OCI-LY7 (cell line): ENCODE measurements at regions not wholly inside any gene's neighbourhood (a gene's known extent, or its start where the extent isn't known, plus 50 kb on each side); places are given as distances from the start of the nearest gene placed in this dataset.

ENCODE experiments used
- BruUV-seq: library from RNA; stranded (reverse); fragments of 400-500 nt; replicated peaks from 2 replicates; lab custom pipeline; 2021; lab: Mats Ljungman, UMichigan
- CTCF ChIA-PET: fragments of 300-600 bp; sonication (Branson Sonifier 250); formaldehyde crosslinking; loops from one replicate; lab custom pipeline; 2022; ENCODE audit warnings: antibody characterized with exemption; ENCODE audit not compliant: unreplicated experiment; lab: Charles Lee
- POLR2A ChIA-PET: fragments of 300-600 bp; sonication (Branson Sonifier 250); formaldehyde crosslinking; loops from one replicate; lab custom pipeline; 2022; ENCODE audit warnings: antibody characterized with exemption; lab: Charles Lee
- DNase-seq: peaks from one replicate; pipeline ENCODE4 v3.0.0-alpha.2; 2015; ENCODE audit warnings: low spot score
- H2AFZ ChIP-seq: fragments of 200-600 bp; sonication (generic), shearing (Covaris generic); 2 replicates; pipeline ENCODE4 v1.6.1; 2014; ENCODE audit warnings: mild to moderate bottlenecking, antibody characterized with exemption, low read length, moderate library complexity
- H3K27ac ChIP-seq: fragments of 200-600 bp; sonication (generic); 2 replicates; pipeline ENCODE4 v1.5.1; 2014; ENCODE audit warnings: mixed run types, low read depth, mild to moderate bottlenecking, moderate library complexity, low read length, inconsistent platforms; ENCODE audit not compliant: poor library complexity, severe bottlenecking
- H3K36me3 ChIP-seq: fragments of 200-600 bp; sonication (generic); 2 replicates; pipeline ENCODE4 v1.6.1; 2014; ENCODE audit warnings: mild to moderate bottlenecking, antibody characterized with exemption, low read length, moderate library complexity, mixed read lengths; ENCODE audit not compliant: insufficient read depth
- H3K4me1 ChIP-seq: fragments of 200-600 bp; sonication (generic); 2 replicates; pipeline ENCODE4 v1.5.1; 2014; ENCODE audit warnings: mild to moderate bottlenecking, low read length; ENCODE audit not compliant: insufficient read depth, poor library complexity, severe bottlenecking
- H3K4me2 ChIP-seq: fragments of 200-600 bp; sonication (generic); 2 replicates; pipeline ENCODE4 v1.6.1; 2014; ENCODE audit warnings: mild to moderate bottlenecking, low read length
- H3K4me3 ChIP-seq: fragments of 200-600 bp; sonication (generic); 2 replicates; pipeline ENCODE4 v1.5.1; 2014; ENCODE audit warnings: mild to moderate bottlenecking, low read depth, low read length; ENCODE audit not compliant: poor library complexity, severe bottlenecking
- H3K79me2 ChIP-seq: fragments of 200-600 bp; sonication (generic); 2 replicates; pipeline ENCODE4 v1.6.1; 2016; ENCODE audit warnings: low read depth, mild to moderate bottlenecking, low read length, moderate library complexity, mixed read lengths; ENCODE audit not compliant: insufficient read depth
- H3K9me2 ChIP-seq: fragments of 200-600 bp; sonication (generic); 2 replicates; pipeline ENCODE4 v1.6.1; 2016; ENCODE audit warnings: mild to moderate bottlenecking, low read length, mixed read lengths; ENCODE audit not compliant: insufficient read depth
- H3K9me3 ChIP-seq: fragments of 200-600 bp; sonication (generic); 2 replicates; pipeline ENCODE4 v1.6.1; 2014; ENCODE audit warnings: mild to moderate bottlenecking, mixed run types, low read length, mixed read lengths
- H4K20me1 ChIP-seq: fragments of 200-600 bp; sonication (generic); 2 replicates; pipeline ENCODE4 v1.6.1; 2014; ENCODE audit warnings: mild to moderate bottlenecking, antibody characterized with exemption, low read length, moderate library complexity, mixed read lengths; ENCODE audit not compliant: insufficient read depth
- CTCF ChIP-seq: fragments of 200-600 bp; sonication (generic); conservative IDR thresholded peaks from 2 replicates; pipeline ENCODE4 v1.5.1; 2014; ENCODE audit warnings: mild to moderate bottlenecking, antibody characterized with exemption, low read length, moderate library complexity, mixed read lengths
- EZH2phosphoT487 ChIP-seq: fragments of 200-600 bp; sonication (generic); IDR thresholded peaks from 2 replicates; pipeline ENCODE4 v1.6.1; 2018; ENCODE audit warnings: low read depth, borderline replicate concordance, mild to moderate bottlenecking, mixed run types, antibody characterized with exemption, low read length, moderate library complexity, mixed read lengths
- intact Hi-C: fragments of 100-400 bp; cut with micrococcal nuclease; formaldehyde crosslinking; loops from one replicate; pipeline ENCODE4 v1.10.0; 2022; ENCODE audit not compliant: unreplicated experiment

- DNase-seq: no peak
- Histone ChIP-seq H3K9me3 (0 out of 2 replicates have a peak, but pooled peaks cover 11% of the 10 kb centered on the region), H3K4me2 (no peak overlapping the region), H3K79me2 (no peaks in the 10 kb centered on the region), H3K36me3 (no peaks in the 10 kb centered on the region), H3K9me2 (no peaks in the 10 kb centered on the region), H3K4me3 (no peak overlapping the region), H2AFZ (no peak overlapping the region), H3K27ac (no peak overlapping the region), H3K4me1 (no peaks in the 10 kb centered on the region), H4K20me1 (no peaks in the 10 kb centered on the region)
- ChIA-PET CTCF (no interaction called here), POLR2A (interaction anchor here (0.5 kb wide), 1 partner anchor 385 kb away, joined by 3 read pairs; no protein-coding TSS in a partner anchor)
- intact Hi-C loops: no loop called here
- TF ChIP-seq EZH2phosphoT487 (no peak), CTCF (no peak)
- BruUV-seq: no TSS peak
Observed at GRCh38 chr21:16578912-16579311, 849.1 kb downstream of the USP25 start.

- DNase-seq: no peak
- Histone ChIP-seq H3K4me2 (no peak overlapping the region), H3K4me3 (no peak overlapping the region), H3K4me1 (no peaks in the 10 kb centered on the region), H3K79me2 (no peaks in the 10 kb centered on the region), H2AFZ (no peak overlapping the region), H3K9me3 (0 out of 2 replicates have a peak, but pooled peaks cover 4% of the 10 kb centered on the region), H3K27ac (no peak overlapping the region), H4K20me1 (no peaks in the 10 kb centered on the region), H3K36me3 (no peaks in the 10 kb centered on the region), H3K9me2 (no peaks in the 10 kb centered on the region)
- ChIA-PET CTCF (no interaction called here), POLR2A (interaction anchor here (0.5 kb wide), 1 partner anchor 386 kb away, joined by 3 read pairs; no protein-coding TSS in a partner anchor)
- no TSS peak for BruUV-seq
- intact Hi-C loops: no loop called here
- TF ChIP-seq EZH2phosphoT487 (no peak), CTCF (no peak)
Observed at GRCh38 chr21:16579538-16579937, 849.8 kb downstream of the USP25 start.

- POLR2A ChIA-PET: no interaction called here
- Histone ChIP-seq H3K4me3 (no peak overlapping the region), H3K4me2 (no peak overlapping the region), H4K20me1 (no peaks in the 10 kb centered on the region), H3K9me2 (no peaks in the 10 kb centered on the region), H2AFZ (no peak overlapping the region), H3K27ac (no peak overlapping the region), H3K4me1 (no peaks in the 10 kb centered on the region), H3K79me2 (no peaks in the 10 kb centered on the region), H3K9me3 (0 out of 2 replicates have a peak, but pooled peaks cover 4% of the 10 kb centered on the region), H3K36me3 (no peaks in the 10 kb centered on the region)
- TF ChIP-seq CTCF: no peak
- TF ChIP-seq EZH2phosphoT487: no peak
- no TSS peak for BruUV-seq
- DNase-seq: no peak
- intact Hi-C loops: no loop called here
- CTCF ChIA-PET: no interaction called here
Observed at GRCh38 chr21:16580661-16581060, 850.9 kb downstream of the USP25 start.
